Panc1 (cell line): ENCODE measurements at regions not wholly inside any gene's neighbourhood (a gene's known extent, or its start where the extent isn't known, plus 50 kb on each side); places are given as distances from the start of the nearest gene placed in this dataset.

Experiments used
- ATAC-seq: fragments of 200-7000 bp; cut with Tn5 transposase; 2 replicates; pipeline ENCODE4 v1.9.1; 2020; ENCODE audit warnings: mild to moderate bottlenecking, moderate library complexity
- BruUV-seq: library from RNA; stranded (reverse); fragments of 400-500 nt; replicated peaks from 2 replicates; lab custom pipeline; 2021; lab: Mats Ljungman, UMichigan
- CTCF ChIA-PET: fragments of 300-600 bp; sonication (Branson Sonifier 250); formaldehyde crosslinking; loops from one replicate; lab custom pipeline; 2022; ENCODE audit warnings: antibody characterized with exemption; lab: Charles Lee
- POLR2A ChIA-PET: fragments of 300-600 bp; sonication (Branson Sonifier 250); formaldehyde crosslinking; loops from one replicate; lab custom pipeline; 2022; ENCODE audit warnings: antibody characterized with exemption; lab: Charles Lee
- DNase-seq: peaks from one replicate; pipeline ENCODE4 v3.0.0-alpha.2; 2010; ENCODE audit warnings: low read depth, low spot score
- H3K27ac ChIP-seq: 2 replicates; pipeline ENCODE4 v1.5.1; 2011; ENCODE audit warnings: mild to moderate bottlenecking, low read length, inconsistent platforms
- H3K27me3 ChIP-seq: fragments of 200-500 bp; sonication (Bioruptor generic); 2 replicates; pipeline ENCODE4 v1.6.0; 2014; ENCODE audit warnings: low read length, inconsistent platforms; ENCODE audit not compliant: control insufficient read depth, insufficient read depth
- H3K36me3 ChIP-seq: fragments of 200-500 bp; sonication (Bioruptor generic); 2 replicates; pipeline ENCODE4 v1.5.1; 2014; ENCODE audit warnings: inconsistent platforms, mild to moderate bottlenecking, low read length, moderate library complexity; ENCODE audit not compliant: control insufficient read depth, insufficient read depth
- H3K4me1 ChIP-seq: 2 replicates; pipeline ENCODE4 v1.5.1; 2011; ENCODE audit warnings: inconsistent platforms, mild to moderate bottlenecking, low read length, moderate library complexity; ENCODE audit not compliant: control insufficient read depth, insufficient read depth
- H3K4me3 ChIP-seq, 2 experiments: 2 replicates each; pipeline ENCODE4 v1.5.1; 2011 to 2012; ENCODE audit warnings: low read depth in 2 of 2, low read length in 2 of 2, mild to moderate bottlenecking in 2 of 2, inconsistent platforms in 1 of 2, moderate library complexity in 1 of 2
- H3K9me3 ChIP-seq: fragments of 200-500 bp; sonication (Bioruptor generic); 2 replicates; pipeline ENCODE4 v1.5.1; 2014; ENCODE audit warnings: low read depth, mild to moderate bottlenecking, inconsistent platforms, low read length, moderate library complexity; ENCODE audit not compliant: control insufficient read depth, insufficient read depth
- CTCF ChIP-seq: fragments of 450-650 bp; IDR thresholded peaks from 2 replicates; pipeline ENCODE4 v1.5.1; 2017; ENCODE audit warnings: mild to moderate bottlenecking
- POLR2AphosphoS5 ChIP-seq: IDR thresholded peaks from 2 replicates; pipeline ENCODE4 v1.6.1; 2012; ENCODE audit warnings: mild to moderate bottlenecking, low read depth, low read length, moderate library complexity
- SIN3A ChIP-seq: IDR thresholded peaks from 2 replicates; pipeline ENCODE4 v1.6.1; 2012; ENCODE audit warnings: low read depth, mild to moderate bottlenecking, low read length, moderate library complexity, borderline replicate concordance; ENCODE audit not compliant: insufficient read depth
- TCF7L2 ChIP-seq: IDR thresholded peaks from 2 replicates; pipeline ENCODE4 v1.6.1; 2011; ENCODE audit warnings: mild to moderate bottlenecking, low read depth, low read length, inconsistent platforms
- in situ Hi-C: cut with HindIII; loops from 2 replicates; pipeline ENCODE4 v1.10.0; 2016; ENCODE audit warnings: low sequenced_read_pairs, low pct_unique_long_range_greater_than_20kb
- intact Hi-C: fragments of 100-400 bp; cut with micrococcal nuclease; formaldehyde crosslinking; loops from one replicate; pipeline ENCODE4 v1.10.0; 2022; ENCODE audit not compliant: unreplicated experiment
- TF ChIP-seq, protein P1 (sequence below), 2 experiments: IDR thresholded peaks; 2 replicates each; pipeline ENCODE4 v1.6.1; 2011 to 2012; ENCODE audit warnings: low read depth in 2 of 2, control low read depth in 1 of 2, low read length in 1 of 2, mild to moderate bottlenecking in 1 of 2, moderate library complexity in 1 of 2; ENCODE audit not compliant: insufficient read depth in 1 of 2

GRCh38 chr9:113659740-113660139, 196.2 kb downstream of the RGS3 start:
- DNase-seq, result no peak
- Histone ChIP-seq H3K36me3 (no peaks in the 10 kb centered on the region), H3K4me3 (no peak overlapping the region), H3K4me1 (no peaks in the 10 kb centered on the region), H3K9me3 (no peaks in the 10 kb centered on the region), H3K27me3 (no peaks in the 10 kb centered on the region), H3K27ac (no peak overlapping the region)
- BruUV-seq, result no TSS peak
- ChIA-PET POLR2A (no interaction called here), CTCF (no interaction called here)
- ATAC-seq, result no peak
- TF ChIP-seq, protein P1, sequence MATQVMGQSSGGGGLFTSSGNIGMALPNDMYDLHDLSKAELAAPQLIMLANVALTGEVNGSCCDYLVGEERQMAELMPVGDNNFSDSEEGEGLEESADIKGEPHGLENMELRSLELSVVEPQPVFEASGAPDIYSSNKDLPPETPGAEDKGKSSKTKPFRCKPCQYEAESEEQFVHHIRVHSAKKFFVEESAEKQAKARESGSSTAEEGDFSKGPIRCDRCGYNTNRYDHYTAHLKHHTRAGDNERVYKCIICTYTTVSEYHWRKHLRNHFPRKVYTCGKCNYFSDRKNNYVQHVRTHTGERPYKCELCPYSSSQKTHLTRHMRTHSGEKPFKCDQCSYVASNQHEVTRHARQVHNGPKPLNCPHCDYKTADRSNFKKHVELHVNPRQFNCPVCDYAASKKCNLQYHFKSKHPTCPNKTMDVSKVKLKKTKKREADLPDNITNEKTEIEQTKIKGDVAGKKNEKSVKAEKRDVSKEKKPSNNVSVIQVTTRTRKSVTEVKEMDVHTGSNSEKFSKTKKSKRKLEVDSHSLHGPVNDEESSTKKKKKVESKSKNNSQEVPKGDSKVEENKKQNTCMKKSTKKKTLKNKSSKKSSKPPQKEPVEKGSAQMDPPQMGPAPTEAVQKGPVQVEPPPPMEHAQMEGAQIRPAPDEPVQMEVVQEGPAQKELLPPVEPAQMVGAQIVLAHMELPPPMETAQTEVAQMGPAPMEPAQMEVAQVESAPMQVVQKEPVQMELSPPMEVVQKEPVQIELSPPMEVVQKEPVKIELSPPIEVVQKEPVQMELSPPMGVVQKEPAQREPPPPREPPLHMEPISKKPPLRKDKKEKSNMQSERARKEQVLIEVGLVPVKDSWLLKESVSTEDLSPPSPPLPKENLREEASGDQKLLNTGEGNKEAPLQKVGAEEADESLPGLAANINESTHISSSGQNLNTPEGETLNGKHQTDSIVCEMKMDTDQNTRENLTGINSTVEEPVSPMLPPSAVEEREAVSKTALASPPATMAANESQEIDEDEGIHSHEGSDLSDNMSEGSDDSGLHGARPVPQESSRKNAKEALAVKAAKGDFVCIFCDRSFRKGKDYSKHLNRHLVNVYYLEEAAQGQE (IDR thresholded peaks at IDR 0.05; ENCODE audit: insufficient read depth in 1 of 2, low read depth in 2 of 2, low read length in 1 of 2), result no peak
- TF ChIP-seq TCF7L2 (no peak), POLR2AphosphoS5 (no peak), SIN3A (no peak)
- intact Hi-C loops (loop anchor here (5.0 kb wide), 1 partner anchor 212 kb away; no protein-coding TSS in a partner anchor), in situ Hi-C loops (no loop called here)

DNA sequence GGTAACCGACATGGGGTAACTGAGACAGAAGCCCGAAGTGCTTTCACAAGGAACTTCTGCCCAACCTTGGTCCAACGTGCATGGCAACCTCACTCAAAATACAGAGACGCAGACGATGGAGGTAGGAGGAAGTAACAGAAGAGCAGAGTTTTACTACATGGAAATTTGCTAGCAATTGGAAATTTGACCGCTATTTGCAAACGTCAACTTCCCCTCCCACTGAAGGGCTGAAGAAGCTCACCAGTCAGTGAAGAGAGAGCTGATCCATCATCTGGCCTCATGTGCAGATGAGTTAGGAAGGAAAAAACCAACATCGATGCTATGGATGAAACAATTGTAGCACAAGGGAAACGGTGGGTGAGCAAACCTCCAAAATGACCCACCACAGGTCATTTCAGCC, 196.7 kb downstream of the RGS3 start:
- no peak overlapping the region for H3K27ac ChIP-seq
- H3K9me3 ChIP-seq, result no peaks in the 10 kb centered on the region
- in situ Hi-C loops, result no loop called here
- H3K4me1 ChIP-seq, result no peaks in the 10 kb centered on the region
- no TSS peak for BruUV-seq
- DNase-seq, result no peak
- TF ChIP-seq POLR2AphosphoS5, result no peak
- no peak for TF ChIP-seq CTCF
- TF ChIP-seq, protein P1 (IDR thresholded peaks at IDR 0.05; ENCODE audit: insufficient read depth in 1 of 2, low read depth in 2 of 2, low read length in 1 of 2), result no peak
- TF ChIP-seq SIN3A, result no peak
- TF ChIP-seq TCF7L2, result no peak
- no peaks in the 10 kb centered on the region for H3K36me3 ChIP-seq
- ATAC-seq, result no peak
- POLR2A ChIA-PET, result no interaction called here
- CTCF ChIA-PET, result no interaction called here
- intact Hi-C loops, result no loop called here
- H3K27me3 ChIP-seq, result no peaks in the 10 kb centered on the region
- H3K4me3 ChIP-seq, result no peak overlapping the region
